ENCODE measurements at regions not wholly inside any gene's neighbourhood (a gene's known extent, or its start where the extent isn't known, plus 50 kb on each side); places are given as distances from the start of the nearest gene placed in this dataset.

DNA sequence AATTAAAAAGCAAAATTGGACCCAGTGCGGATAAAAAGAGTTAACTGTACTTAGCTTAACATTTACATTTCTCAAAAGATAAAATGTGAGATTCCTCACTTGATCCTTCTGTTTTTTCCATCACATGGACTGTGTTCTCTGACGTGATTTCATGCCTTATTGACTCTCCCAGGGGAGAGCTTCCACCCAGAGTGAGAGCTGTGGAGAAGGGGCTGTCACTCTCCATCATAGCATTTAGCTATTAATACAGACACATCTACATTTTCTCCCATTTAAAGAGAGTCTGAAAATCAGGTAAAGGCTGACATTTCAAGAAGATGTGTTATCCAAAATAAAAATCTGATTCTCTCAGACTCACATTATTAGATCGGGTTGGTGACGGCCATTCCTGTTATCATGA lies 493.8 kb downstream of the FBXO15 start:
- Histone ChIP-seq H3K9ac (ENCODE audit: insufficient read depth, low read length) (no peak overlapping the region), H3K27me3 (ENCODE audit: control insufficient read depth, insufficient read depth, low read length) (no peaks in the 10 kb centered on the region), H3K4me3 (replicated peaks in 1 of 4; ENCODE audit: control extremely low read depth in 1 of 4, insufficient read depth in 1 of 4, low read depth in 3 of 4, low read length in 4 of 4) (no peak overlapping the region), H3K79me2 (ENCODE audit: control insufficient read depth, insufficient read depth, low read length) (no peaks in the 10 kb centered on the region), H4K20me1 (ENCODE audit: control insufficient read depth, extremely low read depth, insufficient read depth, low read length) (no peaks in the 10 kb centered on the region), H3K27ac (ENCODE audit: insufficient read depth, low read length) (no peak overlapping the region), H3K4me2 (ENCODE audit: extremely low read depth, insufficient read depth, low read length) (no peak overlapping the region), H2AFZ (ENCODE audit: low read length) (no peak overlapping the region), H3K4me1 (ENCODE audit: control insufficient read depth, extremely low read depth, insufficient read depth, low read length) (no peaks in the 10 kb centered on the region), H3K36me3 (ENCODE audit: control insufficient read depth, insufficient read depth, low read length) (no peaks in the 10 kb centered on the region), H3K9me3 (ENCODE audit: control insufficient read depth, insufficient read depth, low read depth, low read length) (no peaks in the 10 kb centered on the region)
- no peak for TF ChIP-seq EZH2 (IDR thresholded peaks at IDR 0.05; ENCODE audit: low read length, missing control alignments)
- TF ChIP-seq, protein P1, sequence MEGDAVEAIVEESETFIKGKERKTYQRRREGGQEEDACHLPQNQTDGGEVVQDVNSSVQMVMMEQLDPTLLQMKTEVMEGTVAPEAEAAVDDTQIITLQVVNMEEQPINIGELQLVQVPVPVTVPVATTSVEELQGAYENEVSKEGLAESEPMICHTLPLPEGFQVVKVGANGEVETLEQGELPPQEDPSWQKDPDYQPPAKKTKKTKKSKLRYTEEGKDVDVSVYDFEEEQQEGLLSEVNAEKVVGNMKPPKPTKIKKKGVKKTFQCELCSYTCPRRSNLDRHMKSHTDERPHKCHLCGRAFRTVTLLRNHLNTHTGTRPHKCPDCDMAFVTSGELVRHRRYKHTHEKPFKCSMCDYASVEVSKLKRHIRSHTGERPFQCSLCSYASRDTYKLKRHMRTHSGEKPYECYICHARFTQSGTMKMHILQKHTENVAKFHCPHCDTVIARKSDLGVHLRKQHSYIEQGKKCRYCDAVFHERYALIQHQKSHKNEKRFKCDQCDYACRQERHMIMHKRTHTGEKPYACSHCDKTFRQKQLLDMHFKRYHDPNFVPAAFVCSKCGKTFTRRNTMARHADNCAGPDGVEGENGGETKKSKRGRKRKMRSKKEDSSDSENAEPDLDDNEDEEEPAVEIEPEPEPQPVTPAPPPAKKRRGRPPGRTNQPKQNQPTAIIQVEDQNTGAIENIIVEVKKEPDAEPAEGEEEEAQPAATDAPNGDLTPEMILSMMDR (conservative IDR thresholded peaks at IDR 0.05 in 1 of 2, IDR thresholded peaks at IDR 0.05 in 1 of 2; ENCODE audit: low read depth in 1 of 2, low read length in 2 of 2), result no peak
- no peak for DNase-seq (ENCODE audit: low read depth in 2 of 2)

DNA sequence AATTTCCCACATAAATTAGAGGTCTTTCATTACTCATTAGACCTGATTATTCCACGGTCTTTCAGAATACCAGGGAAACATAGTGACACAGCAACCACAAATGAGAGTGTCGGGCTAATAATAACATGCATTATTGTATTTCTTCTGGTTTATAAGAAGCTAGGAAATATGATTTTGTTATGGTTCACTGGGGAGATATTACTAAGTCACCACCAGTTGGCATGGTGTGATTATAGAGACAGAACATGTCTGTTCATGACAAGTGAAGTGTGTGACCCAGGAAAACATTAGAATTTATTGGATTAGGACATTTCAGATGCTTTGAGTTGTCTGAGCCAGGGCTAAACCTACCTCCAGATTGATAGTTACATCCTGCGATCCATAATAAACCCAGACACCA lies 494.4 kb downstream of the FBXO15 start:
- H3K27me3 ChIP-seq (ENCODE audit: control insufficient read depth, insufficient read depth, low read length), result no peaks in the 10 kb centered on the region
- no peak overlapping the region for H2AFZ ChIP-seq (ENCODE audit: low read length)
- TF ChIP-seq EZH2 (IDR thresholded peaks at IDR 0.05; ENCODE audit: low read length, missing control alignments), result no peak
- TF ChIP-seq, protein P1 (conservative IDR thresholded peaks at IDR 0.05 in 1 of 2, IDR thresholded peaks at IDR 0.05 in 1 of 2; ENCODE audit: low read depth in 1 of 2, low read length in 2 of 2), result no peak

DNA sequence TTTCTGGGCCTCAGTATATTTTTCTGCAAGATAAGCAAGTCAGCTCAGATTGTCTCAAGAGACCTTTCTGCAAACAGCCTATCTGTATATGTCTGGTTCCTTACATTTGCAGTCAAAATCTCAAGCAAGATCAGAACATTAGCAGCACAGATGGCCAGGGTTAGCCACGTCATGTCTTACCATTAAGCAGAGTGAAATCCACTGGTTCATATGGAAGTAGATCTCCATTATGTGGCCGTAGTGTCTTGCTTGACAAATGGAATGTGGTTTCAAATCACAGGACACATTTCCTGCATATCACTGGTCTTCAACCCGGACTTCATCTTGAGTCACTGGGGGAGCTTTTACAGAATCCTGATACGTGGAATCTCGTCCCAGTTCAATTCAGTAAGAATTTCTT lies 500.2 kb downstream of the FBXO15 start:
- Histone ChIP-seq H3K9me3 (ENCODE audit: control insufficient read depth, insufficient read depth, low read depth, low read length) (no peaks in the 10 kb centered on the region), H4K20me1 (ENCODE audit: control insufficient read depth, extremely low read depth, insufficient read depth, low read length) (no peaks in the 10 kb centered on the region), H3K36me3 (ENCODE audit: control insufficient read depth, insufficient read depth, low read length) (no peaks in the 10 kb centered on the region), H3K9ac (ENCODE audit: insufficient read depth, low read length) (no peak overlapping the region), H3K4me3 (replicated peaks in 1 of 4; ENCODE audit: control extremely low read depth in 1 of 4, insufficient read depth in 1 of 4, low read depth in 3 of 4, low read length in 4 of 4) (no peak overlapping the region), H3K79me2 (ENCODE audit: control insufficient read depth, insufficient read depth, low read length) (no peaks in the 10 kb centered on the region), H2AFZ (ENCODE audit: low read length) (no peak overlapping the region), H3K27me3 (ENCODE audit: control insufficient read depth, insufficient read depth, low read length) (no peaks in the 10 kb centered on the region), H3K27ac (ENCODE audit: insufficient read depth, low read length) (no peak overlapping the region), H3K4me1 (ENCODE audit: control insufficient read depth, extremely low read depth, insufficient read depth, low read length) (peaks cover 5% of the 10 kb centered on the region), H3K4me2 (ENCODE audit: extremely low read depth, insufficient read depth, low read length) (no peak overlapping the region)
- TF ChIP-seq, protein P1 (conservative IDR thresholded peaks at IDR 0.05 in 1 of 2, IDR thresholded peaks at IDR 0.05 in 1 of 2; ENCODE audit: low read depth in 1 of 2, low read length in 2 of 2), result no peak
- no peak for TF ChIP-seq EZH2 (IDR thresholded peaks at IDR 0.05; ENCODE audit: low read length, missing control alignments)
- peak in 1 of 2 donors; percentile 83 for DNase-seq (ENCODE audit: low read depth in 2 of 2)

More for the DNA sequence above, 494.4 kb downstream of the FBXO15 start:
- H3K36me3 ChIP-seq (ENCODE audit: control insufficient read depth, insufficient read depth, low read length), result no peaks in the 10 kb centered on the region
- no peak overlapping the region for H3K4me3 ChIP-seq (replicated peaks in 1 of 4; ENCODE audit: control extremely low read depth in 1 of 4, insufficient read depth in 1 of 4, low read depth in 3 of 4, low read length in 4 of 4)
- H3K4me2 ChIP-seq (ENCODE audit: extremely low read depth, insufficient read depth, low read length), result no peak overlapping the region
- no peak overlapping the region for H3K9ac ChIP-seq (ENCODE audit: insufficient read depth, low read length)
- no peaks in the 10 kb centered on the region for H3K79me2 ChIP-seq (ENCODE audit: control insufficient read depth, insufficient read depth, low read length)
- no peak overlapping the region for H3K27ac ChIP-seq (ENCODE audit: insufficient read depth, low read length)
- no peaks in the 10 kb centered on the region for H3K9me3 ChIP-seq (ENCODE audit: control insufficient read depth, insufficient read depth, low read depth, low read length)
- no peaks in the 10 kb centered on the region for H3K4me1 ChIP-seq (ENCODE audit: control insufficient read depth, extremely low read depth, insufficient read depth, low read length)
- no peak for DNase-seq (ENCODE audit: low read depth in 2 of 2)
- no peaks in the 10 kb centered on the region for H4K20me1 ChIP-seq (ENCODE audit: control insufficient read depth, extremely low read depth, insufficient read depth, low read length)

All from fibroblast of lung (primary cell).